ENCODE measurements at regions not wholly inside any gene's neighbourhood (a gene's known extent, or its start where the extent isn't known, plus 50 kb on each side); places are given as distances from the start of the nearest gene placed in this dataset.

DNA sequence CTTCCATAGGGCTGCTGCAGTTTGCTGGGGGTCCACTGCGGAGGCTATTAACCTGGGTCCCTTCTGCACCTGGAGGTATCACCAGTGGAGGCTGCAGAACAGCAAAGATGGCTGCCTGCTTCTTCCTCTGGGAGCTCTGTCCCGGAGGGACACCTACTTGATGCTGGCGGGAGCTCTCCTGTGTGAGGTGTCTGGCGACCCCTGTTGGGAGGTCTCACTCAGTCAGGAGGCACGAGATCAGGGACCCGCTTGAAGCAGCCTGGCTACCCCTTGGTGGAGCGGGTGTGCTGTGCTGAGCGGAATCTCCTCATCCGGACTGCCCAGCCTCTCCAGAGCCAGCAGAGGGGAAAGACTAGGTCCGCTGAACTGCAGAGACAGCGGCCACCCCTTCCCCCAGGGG lies 56.0 kb upstream of the CTXND1 start:
- DNase-seq (no peak), FAIRE-seq (no peak)
- WGBS, 3 donors: 80 to 88% (median 81%) methylated on average over 11 of the region's 11 CpGs

GRCh38 chr15:80309769-80310384 lies 57.9 kb upstream of the CTXND1 start:
- Histone ChIP-seq H3K4me3 (ENCODE audit: low read depth in 1 of 3, low read length in 3 of 3) (no peak overlapping the region), H3K36me3 (ENCODE audit: control insufficient read depth in 3 of 3, insufficient read depth in 2 of 3, low read depth in 1 of 3, low read length in 3 of 3) (no peaks in the 10 kb centered on the region), H3K27ac (ENCODE audit: low read depth in 1 of 3, low read length in 2 of 3) (no peak overlapping the region), H3K27me3 (ENCODE audit: control insufficient read depth in 3 of 3, insufficient read depth in 3 of 3, low read length in 3 of 3) (no peaks in the 10 kb centered on the region), H3K9me3 (ENCODE audit: control insufficient read depth in 2 of 2, insufficient read depth in 1 of 2, low read depth in 1 of 2, low read length in 1 of 2) (no peaks in the 10 kb centered on the region), H3K4me1 (ENCODE audit: control insufficient read depth in 3 of 3, insufficient read depth in 2 of 3, low read depth in 1 of 3, low read length in 2 of 3) (no peaks in the 10 kb centered on the region)
- 51 to 60% (median 57%) methylated on average over 6 of the region's 6 CpGs for WGBS, 3 donors
- no peak for FAIRE-seq
- peak; percentile 10 to 60 for DNase-seq

More for the DNA sequence above, 56.0 kb upstream of the CTXND1 start:
- Histone ChIP-seq H3K4me3 (ENCODE audit: low read depth in 1 of 3, low read length in 3 of 3) (no peak overlapping the region), H3K36me3 (ENCODE audit: control insufficient read depth in 3 of 3, insufficient read depth in 2 of 3, low read depth in 1 of 3, low read length in 3 of 3) (no peaks in the 10 kb centered on the region), H3K27ac (ENCODE audit: low read depth in 1 of 3, low read length in 2 of 3) (no peak overlapping the region), H3K9me3 (ENCODE audit: control insufficient read depth in 2 of 2, insufficient read depth in 1 of 2, low read depth in 1 of 2, low read length in 1 of 2) (no peaks in the 10 kb centered on the region), H3K27me3 (ENCODE audit: control insufficient read depth in 3 of 3, insufficient read depth in 3 of 3, low read length in 3 of 3) (no peaks in the 10 kb centered on the region), H3K4me1 (ENCODE audit: control insufficient read depth in 3 of 3, insufficient read depth in 2 of 3, low read depth in 1 of 3, low read length in 2 of 3) (no peaks in the 10 kb centered on the region)

DNA sequence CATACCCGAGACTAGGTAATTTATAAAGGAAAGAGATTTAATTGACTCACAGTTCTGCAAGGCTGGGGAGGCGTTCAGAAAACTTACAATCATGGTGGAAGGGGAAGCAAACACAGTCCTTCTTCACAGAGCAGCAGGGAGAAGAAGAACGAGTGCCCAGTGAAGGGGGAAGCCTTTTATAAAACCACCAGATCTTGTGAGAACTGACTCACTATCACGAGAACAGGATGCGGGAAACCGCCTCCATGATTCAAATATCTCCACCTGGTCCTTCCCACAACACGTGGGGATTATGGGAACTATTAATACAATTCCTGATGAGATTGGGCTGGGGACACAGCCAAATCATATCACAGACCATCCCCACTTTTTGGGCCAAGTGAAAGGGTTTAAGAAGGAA lies 58.8 kb upstream of the CTXND1 start:
- Histone ChIP-seq H3K9me3 (ENCODE audit: control insufficient read depth in 2 of 2, insufficient read depth in 1 of 2, low read depth in 1 of 2, low read length in 1 of 2) (no peaks in the 10 kb centered on the region), H3K27me3 (ENCODE audit: control insufficient read depth in 3 of 3, insufficient read depth in 3 of 3, low read length in 3 of 3) (no peaks in the 10 kb centered on the region), H3K4me1 (ENCODE audit: control insufficient read depth in 3 of 3, insufficient read depth in 2 of 3, low read depth in 1 of 3, low read length in 2 of 3) (no peaks in the 10 kb centered on the region), H3K4me3 (ENCODE audit: low read depth in 1 of 3, low read length in 3 of 3) (no peak overlapping the region), H3K27ac (ENCODE audit: low read depth in 1 of 3, low read length in 2 of 3) (no peak overlapping the region), H3K36me3 (ENCODE audit: control insufficient read depth in 3 of 3, insufficient read depth in 2 of 3, low read depth in 1 of 3, low read length in 3 of 3) (no peaks in the 10 kb centered on the region)
- FAIRE-seq: no peak
- DNase-seq: no peak
- 65 to 75% (median 75%) methylated on average over 7 of the region's 7 CpGs for WGBS, 3 donors

DNA sequence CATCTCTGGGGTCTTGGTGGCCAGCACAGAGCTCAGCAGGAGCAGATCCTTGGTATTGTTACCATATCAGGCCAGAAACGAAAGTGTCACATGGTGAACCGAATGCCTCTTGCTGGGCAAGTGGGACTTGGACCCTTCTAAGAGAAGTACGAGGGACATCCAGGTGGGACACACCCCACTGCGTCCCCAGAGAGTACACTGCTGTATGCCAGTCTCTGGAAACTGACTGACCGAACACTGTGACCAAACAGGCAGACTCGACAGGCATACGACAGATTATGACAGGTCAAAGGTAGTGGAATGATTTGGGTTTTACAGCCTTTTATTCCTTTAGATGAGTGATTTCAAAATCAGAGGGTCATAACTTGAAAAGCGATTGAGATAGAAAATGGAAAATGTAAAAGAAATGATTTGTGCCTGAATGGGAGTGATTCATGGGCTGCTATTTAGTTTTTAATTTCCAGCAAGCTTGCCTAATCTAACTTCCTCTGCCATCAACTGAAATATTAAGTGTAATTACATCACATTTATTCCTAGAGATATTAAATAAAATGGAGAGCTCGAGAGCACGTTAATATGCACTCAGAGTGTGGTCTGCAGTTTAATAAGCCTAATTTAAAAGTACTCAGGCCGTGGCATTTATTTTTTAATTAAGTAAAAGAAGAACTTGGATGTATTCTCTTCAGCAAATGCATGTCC lies 63.4 kb upstream of the CTXND1 start:
- Histone ChIP-seq H3K27me3 (ENCODE audit: control insufficient read depth in 3 of 3, insufficient read depth in 3 of 3, low read length in 3 of 3) (no peaks in the 10 kb centered on the region), H3K9me3 (ENCODE audit: control insufficient read depth in 2 of 2, insufficient read depth in 1 of 2, low read depth in 1 of 2, low read length in 1 of 2) (no peaks in the 10 kb centered on the region), H3K27ac (ENCODE audit: low read depth in 1 of 3, low read length in 2 of 3) (no peak overlapping the region), H3K4me1 (ENCODE audit: control insufficient read depth in 3 of 3, insufficient read depth in 2 of 3, low read depth in 1 of 3, low read length in 2 of 3) (no peaks in the 10 kb centered on the region), H3K36me3 (ENCODE audit: control insufficient read depth in 3 of 3, insufficient read depth in 2 of 3, low read depth in 1 of 3, low read length in 3 of 3) (no peaks in the 10 kb centered on the region), H3K4me3 (ENCODE audit: low read depth in 1 of 3, low read length in 3 of 3) (no peak overlapping the region)
- DNase-seq (peak; percentile 19 to 53), FAIRE-seq (no peak)
- 18 to 68% (median 39%) methylated on average over 11 of the region's 11 CpGs for WGBS, 3 donors

GRCh38 chr15:80317389-80318182 lies 65.6 kb upstream of the CTXND1 start:
- FAIRE-seq (no peak), DNase-seq (peak in 1 of 2 donors; percentile 43)
- Histone ChIP-seq H3K9me3 (ENCODE audit: control insufficient read depth in 2 of 2, insufficient read depth in 1 of 2, low read depth in 1 of 2, low read length in 1 of 2) (no peaks in the 10 kb centered on the region), H3K36me3 (ENCODE audit: control insufficient read depth in 3 of 3, insufficient read depth in 2 of 3, low read depth in 1 of 3, low read length in 3 of 3) (no peaks in the 10 kb centered on the region), H3K4me3 (ENCODE audit: low read depth in 1 of 3, low read length in 3 of 3) (no peak overlapping the region), H3K27ac (ENCODE audit: low read depth in 1 of 3, low read length in 2 of 3) (peak overlapping the region in 1 of 3 donors; percentile 33), H3K27me3 (ENCODE audit: control insufficient read depth in 3 of 3, insufficient read depth in 3 of 3, low read length in 3 of 3) (no peaks in the 10 kb centered on the region), H3K4me1 (ENCODE audit: control insufficient read depth in 3 of 3, insufficient read depth in 2 of 3, low read depth in 1 of 3, low read length in 2 of 3) (no peaks in the 10 kb centered on the region)
- WGBS, 3 donors: 74 to 82% (median 76%) methylated on average over 8 of the region's 8 CpGs

DNA sequence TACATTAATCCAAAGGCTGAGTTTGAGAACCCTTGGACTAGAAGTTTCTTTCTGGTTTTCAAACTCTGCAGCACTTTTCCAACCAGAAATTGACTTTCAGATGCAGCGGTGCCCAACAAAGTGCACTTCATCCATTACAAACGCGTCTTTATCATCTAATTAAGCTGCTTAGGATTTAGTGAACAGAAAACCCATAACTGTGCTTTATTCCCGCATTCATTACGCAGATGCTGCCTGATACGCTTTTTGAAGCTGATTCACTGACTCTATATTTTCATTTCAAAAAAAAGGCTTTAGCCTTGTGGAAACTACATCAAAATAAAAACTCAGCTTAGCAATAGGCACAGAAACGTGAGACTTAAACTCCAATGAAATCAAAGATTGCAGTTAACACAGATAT lies 69.8 kb upstream of the CTXND1 start:
- FAIRE-seq (no peak), DNase-seq (no peak)
- no peaks in the 10 kb centered on the region for H3K9me3 ChIP-seq (ENCODE audit: control insufficient read depth in 2 of 2, insufficient read depth in 1 of 2, low read depth in 1 of 2, low read length in 1 of 2)
- no peak overlapping the region for H3K4me3 ChIP-seq (ENCODE audit: low read depth in 1 of 3, low read length in 3 of 3)
- H3K4me1 ChIP-seq (ENCODE audit: control insufficient read depth in 3 of 3, insufficient read depth in 2 of 3, low read depth in 1 of 3, low read length in 2 of 3): no peaks in the 10 kb centered on the region
- H3K36me3 ChIP-seq (ENCODE audit: control insufficient read depth in 3 of 3, insufficient read depth in 2 of 3, low read depth in 1 of 3, low read length in 3 of 3): no peaks in the 10 kb centered on the region
- no peaks in the 10 kb centered on the region for H3K27me3 ChIP-seq (ENCODE audit: control insufficient read depth in 3 of 3, insufficient read depth in 3 of 3, low read length in 3 of 3)
- no peak overlapping the region for H3K27ac ChIP-seq (ENCODE audit: low read depth in 1 of 3, low read length in 2 of 3)
- WGBS, 3 donors: 88 to 90% (median 89%) methylated on average over 7 of the region's 7 CpGs

DNA sequence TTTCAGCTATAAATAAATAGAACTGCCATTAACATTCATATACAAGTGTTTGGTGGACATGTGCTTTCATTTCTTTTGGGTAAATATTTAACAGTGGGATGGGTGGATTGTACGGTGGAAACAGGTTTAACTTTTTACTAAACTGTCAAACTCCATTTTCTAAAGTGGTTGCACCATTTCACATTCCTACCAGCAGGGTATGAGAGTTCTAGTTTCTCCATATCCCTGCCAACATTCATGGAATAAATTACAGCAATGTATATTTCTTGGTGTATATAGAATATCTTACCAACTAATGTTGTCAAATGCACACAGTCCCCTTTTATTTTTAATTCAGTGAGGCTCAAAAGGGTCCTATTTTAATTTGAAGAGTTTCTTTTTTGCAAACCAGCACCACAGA lies 71.3 kb upstream of the CTXND1 start:
- WGBS, 3 donors: 51 to 61% (median 52%) methylated on average over 1 of the region's 1 CpG
- FAIRE-seq: no peak

DNA sequence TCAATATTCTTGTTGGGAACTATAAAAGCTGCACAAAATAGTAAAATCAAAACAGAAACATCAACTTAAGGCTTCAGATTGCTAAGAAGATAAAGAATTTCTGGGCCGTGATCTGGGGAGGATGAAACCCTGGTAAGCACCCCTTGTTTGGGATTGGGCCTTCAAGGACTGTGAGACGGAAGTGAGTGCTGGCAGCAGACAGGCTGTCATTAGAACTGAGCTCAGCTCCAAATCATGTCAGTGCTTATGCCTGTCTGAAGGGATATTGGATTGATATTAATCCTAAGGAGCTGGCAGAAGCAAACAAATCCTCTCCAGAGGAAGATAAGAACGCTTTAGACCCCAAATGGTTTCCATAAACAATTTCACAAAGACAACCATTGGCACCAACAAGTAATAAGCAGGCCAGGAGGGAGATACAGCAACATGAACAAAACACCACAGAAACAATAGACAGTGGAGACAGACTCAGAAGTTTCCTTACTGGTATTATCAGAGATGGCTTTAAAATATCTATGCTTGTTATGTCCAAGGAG lies 72.6 kb upstream of the CTXND1 start:
- Histone ChIP-seq H3K4me3 (ENCODE audit: low read depth in 1 of 3, low read length in 3 of 3) (no peak overlapping the region), H3K4me1 (ENCODE audit: control insufficient read depth in 3 of 3, insufficient read depth in 2 of 3, low read depth in 1 of 3, low read length in 2 of 3) (no peaks in the 10 kb centered on the region), H3K9me3 (ENCODE audit: control insufficient read depth in 2 of 2, insufficient read depth in 1 of 2, low read depth in 1 of 2, low read length in 1 of 2) (peaks cover 0 to 3% of the 10 kb centered on the region in 2 donors), H3K36me3 (ENCODE audit: control insufficient read depth in 3 of 3, insufficient read depth in 2 of 3, low read depth in 1 of 3, low read length in 3 of 3) (no peaks in the 10 kb centered on the region), H3K27ac (ENCODE audit: low read depth in 1 of 3, low read length in 2 of 3) (no peak overlapping the region), H3K27me3 (ENCODE audit: control insufficient read depth in 3 of 3, insufficient read depth in 3 of 3, low read length in 3 of 3) (no peaks in the 10 kb centered on the region)
- DNase-seq (no peak), FAIRE-seq (no peak)
- WGBS, 3 donors: 37 to 62% (median 58%) methylated on average over 3 of the region's 3 CpGs

More for the DNA sequence above, 71.3 kb upstream of the CTXND1 start:
- DNase-seq: no peak
- Histone ChIP-seq H3K27ac (ENCODE audit: low read depth in 1 of 3, low read length in 2 of 3) (no peak overlapping the region), H3K27me3 (ENCODE audit: control insufficient read depth in 3 of 3, insufficient read depth in 3 of 3, low read length in 3 of 3) (no peaks in the 10 kb centered on the region), H3K36me3 (ENCODE audit: control insufficient read depth in 3 of 3, insufficient read depth in 2 of 3, low read depth in 1 of 3, low read length in 3 of 3) (no peaks in the 10 kb centered on the region), H3K4me1 (ENCODE audit: control insufficient read depth in 3 of 3, insufficient read depth in 2 of 3, low read depth in 1 of 3, low read length in 2 of 3) (no peaks in the 10 kb centered on the region), H3K9me3 (ENCODE audit: control insufficient read depth in 2 of 2, insufficient read depth in 1 of 2, low read depth in 1 of 2, low read length in 1 of 2) (peaks cover 0 to 3% of the 10 kb centered on the region in 2 donors), H3K4me3 (ENCODE audit: low read depth in 1 of 3, low read length in 3 of 3) (no peak overlapping the region)

All from small intestine (tissue), 7 donors.